Heart left ventricle (tissue), 13 donors: ENCODE measurements at regions not wholly inside any gene's neighbourhood (a gene's known extent, or its start where the extent isn't known, plus 50 kb on each side); places are given as distances from the start of the nearest gene placed in this dataset.

Experiments used
- POLR2A ChIP-seq, 2 donors: fragments of 450-650 bp; IDR thresholded peaks; one replicate each; pipeline ENCODE4 v1.6.1; 2017; ENCODE audit warnings: antibody characterized with exemption in 2 of 2, mild to moderate bottlenecking in 2 of 2, moderate library complexity in 2 of 2
- TF ChIP-seq, protein P1 (sequence below), 12 donors: fragments of 200-600 bp; sonication (generic) in 4 of 12; IDR thresholded peaks; one replicate each; pipeline versions ENCODE4 v1.5.0 to v1.8.0; 2018 to 2022; ENCODE audit warnings: antibody characterized with exemption in 12 of 12, mild to moderate bottlenecking in 5 of 12
- donor health status: ischemic (EF 13 %, LVEDD 7.1; RV severe dilation, severe dysfunction).
- donor health status: DM: no; HTN: yes; CAD: no.
- donor health status: DM: no; HTN: no; CAD: no.
- donor health status: ischemic (EF 25% LVEDD 6.9; RV normal size, moderate dysfunction).
- donor health status: ischemic (EF 25% LVEDD 5.7; RV mildly dilated, moderate dysfunction).
- donor health status: ischemic (EF 35%, LVEDD 5.7; RV mildly dilated, moderate dysfunction).
- donor health status: nonischemic (EF 11% LVEDD 7.7; RV severe dilation, severe dysfunction).
- donor health status: DM: yes; HTN: yes; CAD: no.
- donor health status: PGD.
- donor health status: ischemic (EF 29% LVEDD 5.4; RV normal size, mild dysfunction).
- donor health status: nonischemic (EF 23%, LVEDD 6.1; RV moderate dilation, normal function).

DNA sequence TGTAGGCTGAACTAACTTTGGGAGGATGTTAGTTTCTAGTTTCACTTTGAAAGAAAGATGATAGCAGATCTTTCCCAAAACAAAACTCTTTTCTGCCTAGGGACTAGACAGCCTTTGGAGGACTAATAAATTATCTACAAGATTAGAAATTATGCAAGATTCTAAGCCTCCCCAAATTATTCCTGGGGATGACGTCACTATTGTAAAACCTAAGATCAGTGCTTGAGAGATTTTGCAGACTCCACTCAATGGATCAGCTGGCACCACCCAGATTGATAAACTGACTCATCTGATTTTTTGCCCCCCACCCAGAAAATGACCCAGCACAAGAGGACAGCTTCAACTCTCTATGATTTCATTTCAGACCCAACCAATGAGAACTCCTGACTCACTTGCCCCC lies 1057.9 kb upstream of the DIAPH2 start:
- TF ChIP-seq, protein P1, sequence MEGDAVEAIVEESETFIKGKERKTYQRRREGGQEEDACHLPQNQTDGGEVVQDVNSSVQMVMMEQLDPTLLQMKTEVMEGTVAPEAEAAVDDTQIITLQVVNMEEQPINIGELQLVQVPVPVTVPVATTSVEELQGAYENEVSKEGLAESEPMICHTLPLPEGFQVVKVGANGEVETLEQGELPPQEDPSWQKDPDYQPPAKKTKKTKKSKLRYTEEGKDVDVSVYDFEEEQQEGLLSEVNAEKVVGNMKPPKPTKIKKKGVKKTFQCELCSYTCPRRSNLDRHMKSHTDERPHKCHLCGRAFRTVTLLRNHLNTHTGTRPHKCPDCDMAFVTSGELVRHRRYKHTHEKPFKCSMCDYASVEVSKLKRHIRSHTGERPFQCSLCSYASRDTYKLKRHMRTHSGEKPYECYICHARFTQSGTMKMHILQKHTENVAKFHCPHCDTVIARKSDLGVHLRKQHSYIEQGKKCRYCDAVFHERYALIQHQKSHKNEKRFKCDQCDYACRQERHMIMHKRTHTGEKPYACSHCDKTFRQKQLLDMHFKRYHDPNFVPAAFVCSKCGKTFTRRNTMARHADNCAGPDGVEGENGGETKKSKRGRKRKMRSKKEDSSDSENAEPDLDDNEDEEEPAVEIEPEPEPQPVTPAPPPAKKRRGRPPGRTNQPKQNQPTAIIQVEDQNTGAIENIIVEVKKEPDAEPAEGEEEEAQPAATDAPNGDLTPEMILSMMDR (IDR thresholded peaks at IDR 0.05) = no peak
- no peak for TF ChIP-seq POLR2A (IDR thresholded peaks at IDR 0.05)
